NCI-H146 treated with DMSO at 0.1 percent for 48 hours (cell line): ENCODE measurements at regions not wholly inside any gene's neighbourhood (a gene's known extent, or its start where the extent isn't known, plus 50 kb on each side); places are given as distances from the start of the nearest gene placed in this dataset.
"Not testable (repeated sequence)": the region's sequence is repeated elsewhere in the genome, so short reads cannot be mapped to it uniquely, and the experiment has no call there.

ENCODE experiments used
- DNase-seq: peaks from one replicate; lab custom pipeline; 2025; ENCODE audit not compliant: unreplicated experiment; lab: John Stamatoyannopoulos, UW

- no peak for DNase-seq
Observed at GRCh38 chr12:70008944-70009343, 183.9 kb downstream of the MYRFL start.

- DNase-seq = no peak
Observed at GRCh38 chr12:70011353-70011752, 186.3 kb downstream of the MYRFL start.

- DNase-seq = not testable (repeated sequence)
Observed at GRCh38 chr12:70013016-70013415, 188.0 kb downstream of the MYRFL start.

- DNase-seq = no peak
Observed at GRCh38 chr12:70028515-70028914, 203.5 kb downstream of the MYRFL start.

- no peak for DNase-seq
Observed at GRCh38 chr12:70028918-70029317, 203.9 kb downstream of the MYRFL start.

GRCh38 chr12:70031046-70031445, 206.0 kb downstream of the MYRFL start:
- DNase-seq = no peak

- no peak for DNase-seq
Observed at GRCh38 chr12:70032076-70032475, 207.0 kb downstream of the MYRFL start.

- DNase-seq = no peak
Observed at GRCh38 chr12:70033310-70033709, 208.3 kb downstream of the MYRFL start.

- no peak for DNase-seq
Observed at GRCh38 chr12:70040141-70040540, 203.1 kb upstream of the CNOT2 start.

GRCh38 chr12:70042675-70043074, 200.6 kb upstream of the CNOT2 start:
- no peak for DNase-seq

GRCh38 chr12:70043490-70044138, 199.6 kb upstream of the CNOT2 start:
- no peak for DNase-seq

- no peak for DNase-seq
Observed at GRCh38 chr12:70044167-70044566, 199.1 kb upstream of the CNOT2 start.

GRCh38 chr12:70045036-70045435, 198.2 kb upstream of the CNOT2 start:
- no peak for DNase-seq

GRCh38 chr12:70045514-70045913, 197.7 kb upstream of the CNOT2 start:
- DNase-seq = no peak

GRCh38 chr12:70048521-70049250, 194.5 kb upstream of the CNOT2 start:
- no peak for DNase-seq

- DNase-seq = no peak
Observed at GRCh38 chr12:70049596-70050360, 193.5 kb upstream of the CNOT2 start.

- DNase-seq = no peak
Observed at GRCh38 chr12:70052476-70052875, 190.8 kb upstream of the CNOT2 start.

- no peak for DNase-seq
Observed at GRCh38 chr12:70052931-70053497, 190.2 kb upstream of the CNOT2 start.

- no peak for DNase-seq
Observed at GRCh38 chr12:70059373-70059772, 183.9 kb upstream of the CNOT2 start.

GRCh38 chr12:70060634-70061033, 182.6 kb upstream of the CNOT2 start:
- no peak for DNase-seq

- DNase-seq = no peak
Observed at GRCh38 chr12:70068743-70069142, 174.5 kb upstream of the CNOT2 start.
